ENCODE measurements at regions not wholly inside any gene's neighbourhood (a gene's known extent, or its start where the extent isn't known, plus 50 kb on each side); places are given as distances from the start of the nearest gene placed in this dataset.

DNA sequence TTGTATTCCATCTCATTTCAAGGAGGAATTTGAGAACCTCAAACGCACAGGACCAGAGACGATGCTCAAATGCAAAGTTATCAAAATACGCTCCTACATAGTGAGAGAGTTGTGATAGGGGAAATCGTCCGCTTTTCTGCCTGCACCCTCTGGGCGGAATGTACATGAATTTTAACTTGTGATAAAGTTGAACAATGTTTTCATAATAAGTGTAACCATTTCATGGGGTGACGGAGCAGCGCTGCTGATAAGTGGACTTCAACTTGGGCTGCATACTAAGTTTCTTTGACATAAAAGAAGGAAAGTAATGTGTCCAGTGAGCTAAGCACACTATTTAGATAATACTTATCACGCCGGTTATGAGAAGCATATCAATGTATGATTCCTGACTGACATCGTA, 497.5 kb upstream of the MGMT start:
- ChIA-PET POLR2A (no interaction called here), CTCF (no interaction called here), RAD21 (ENCODE audit: low non-redundant PET in 1 of 2, low total read pairs in 2 of 2, uncharacterized antibody in 2 of 2, unreplicated experiment in 2 of 2) (no interaction called here)
- no peaks in the 10 kb centered on the region for H3K9me2 ChIP-seq (ENCODE audit: insufficient read depth)
- H3K27me3 ChIP-seq (ENCODE audit: insufficient read depth, low read length): no peaks in the 10 kb centered on the region
- no peaks in the 10 kb centered on the region for H3K4me1 ChIP-seq (ENCODE audit: control insufficient read depth in 1 of 2, insufficient read depth in 2 of 2, low read length in 2 of 2)
- TF ChIP-seq SIN3A (IDR thresholded peaks at IDR 0.05; ENCODE audit: low read depth) (no peak), RAD21 (IDR thresholded peaks at IDR 0.05; ENCODE audit: low read depth) (no peak), SRF (IDR thresholded peaks at IDR 0.05; ENCODE audit: low read depth) (no peak), ELF1 (IDR thresholded peaks at IDR 0.05; ENCODE audit: borderline replicate concordance, low read depth) (no peak)
- no peak overlapping the region for H3K4me3 ChIP-seq (replicated peaks in 1 of 2; ENCODE audit: low read depth in 1 of 2, low read length in 2 of 2)
- no peaks in the 10 kb centered on the region for H4K20me1 ChIP-seq (ENCODE audit: insufficient read depth)
- BruUV-seq (replicated peaks): no TSS peak
- intact Hi-C loops (cut with micrococcal nuclease): no loop called here
- no peak overlapping the region for H3K9ac ChIP-seq (ENCODE audit: low read length)
- H3K79me2 ChIP-seq (ENCODE audit: insufficient read depth, low read length): no peaks in the 10 kb centered on the region
- no peaks in the 10 kb centered on the region for H3K36me3 ChIP-seq (ENCODE audit: control insufficient read depth in 1 of 2, insufficient read depth in 2 of 2, low read length in 2 of 2)
- H3K27ac ChIP-seq (ENCODE audit: low read depth, low read length): no peak overlapping the region
- DNase-seq (ENCODE audit: low read depth, low spot score) (no peak), ATAC-seq (no peak)
- no peak overlapping the region for H3K4me2 ChIP-seq (ENCODE audit: low read length)
- no peak overlapping the region for H2AFZ ChIP-seq (ENCODE audit: low read depth, low read length, poor library complexity, severe bottlenecking)
- H3K9me3 ChIP-seq (ENCODE audit: control insufficient read depth in 1 of 2, insufficient read depth in 1 of 2, low read depth in 1 of 2, low read length in 2 of 2): no peaks in the 10 kb centered on the region; a peak in 1 of 4 replicates

DNA sequence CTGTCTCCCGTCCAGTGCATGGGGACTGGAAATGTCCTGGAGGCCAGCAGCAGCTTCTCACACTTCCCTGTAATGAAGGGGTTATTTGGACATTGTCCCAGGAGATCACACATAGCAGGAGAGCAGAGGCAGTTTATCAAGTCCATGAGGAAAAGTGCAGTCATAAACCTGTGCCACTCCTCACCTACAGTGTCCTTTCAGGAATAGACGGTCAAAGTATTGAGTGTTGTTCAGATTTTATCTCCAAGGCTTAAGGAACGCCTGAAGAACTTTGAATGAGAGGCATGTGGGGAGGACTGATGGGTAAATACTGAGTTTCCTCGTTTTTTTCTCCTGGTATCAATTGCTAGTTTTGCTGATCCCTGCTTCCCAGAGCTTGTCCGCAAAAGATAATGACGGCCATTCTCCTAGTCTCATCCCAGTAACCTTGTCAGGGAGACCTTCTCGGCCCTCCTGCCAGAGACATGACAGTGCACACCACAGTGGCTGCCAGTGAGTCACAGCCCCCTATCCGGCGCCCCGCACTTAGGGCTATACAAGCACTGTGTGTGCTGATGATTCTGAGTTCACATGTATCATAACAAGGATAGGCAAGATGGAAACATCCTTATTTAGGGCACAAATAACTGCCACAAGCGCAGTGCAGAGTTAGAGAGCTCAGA, 495.5 kb upstream of the MGMT start:
- no peaks in the 10 kb centered on the region for H3K4me1 ChIP-seq (ENCODE audit: control insufficient read depth in 1 of 2, insufficient read depth in 2 of 2, low read length in 2 of 2)
- H3K9me3 ChIP-seq (ENCODE audit: control insufficient read depth in 1 of 2, insufficient read depth in 1 of 2, low read depth in 1 of 2, low read length in 2 of 2): no peaks in the 10 kb centered on the region; a peak in 1 of 4 replicates
- H3K4me3 ChIP-seq (replicated peaks in 1 of 2; ENCODE audit: low read depth in 1 of 2, low read length in 2 of 2): no peak overlapping the region
- ChIA-PET RAD21 (ENCODE audit: low non-redundant PET in 1 of 2, low total read pairs in 2 of 2, uncharacterized antibody in 2 of 2, unreplicated experiment in 2 of 2) (no interaction called here), CTCF (no interaction called here), POLR2A (no interaction called here)
- no peak overlapping the region for H3K27ac ChIP-seq (ENCODE audit: low read depth, low read length)
- DNase-seq (ENCODE audit: low read depth, low spot score): no peak
- no peaks in the 10 kb centered on the region for H3K27me3 ChIP-seq (ENCODE audit: insufficient read depth, low read length)
- H3K4me2 ChIP-seq (ENCODE audit: low read length): no peak overlapping the region
- no peaks in the 10 kb centered on the region for H4K20me1 ChIP-seq (ENCODE audit: insufficient read depth)
- no peaks in the 10 kb centered on the region for H3K79me2 ChIP-seq (ENCODE audit: insufficient read depth, low read length)
- no peaks in the 10 kb centered on the region for H3K36me3 ChIP-seq (ENCODE audit: control insufficient read depth in 1 of 2, insufficient read depth in 2 of 2, low read length in 2 of 2)
- BruUV-seq (replicated peaks): no TSS peak
- no peak overlapping the region for H2AFZ ChIP-seq (ENCODE audit: low read depth, low read length, poor library complexity, severe bottlenecking)
- no peak for ATAC-seq
- H3K9me2 ChIP-seq (ENCODE audit: insufficient read depth): no peaks in the 10 kb centered on the region
- intact Hi-C loops (cut with micrococcal nuclease): no loop called here
- no peak overlapping the region for H3K9ac ChIP-seq (ENCODE audit: low read length)
- TF ChIP-seq, protein P1, sequence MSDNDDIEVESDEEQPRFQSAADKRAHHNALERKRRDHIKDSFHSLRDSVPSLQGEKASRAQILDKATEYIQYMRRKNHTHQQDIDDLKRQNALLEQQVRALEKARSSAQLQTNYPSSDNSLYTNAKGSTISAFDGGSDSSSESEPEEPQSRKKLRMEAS (IDR thresholded peaks at IDR 0.05): no peak
- TF ChIP-seq YY1 (IDR thresholded peaks at IDR 0.05; ENCODE audit: extremely low read depth, insufficient replicate concordance, low read depth, low read length) (no peak), EGR1 (IDR thresholded peaks at IDR 0.05; ENCODE audit: low read depth) (no peak), CBX3 (IDR thresholded peaks at IDR 0.05; ENCODE audit: low read depth) (no peak), EZH2phosphoT487 (IDR thresholded peaks at IDR 0.05; ENCODE audit: borderline replicate concordance) (no peak), ZFX (IDR thresholded peaks at IDR 0.05) (no peak; the same call in 1 of the 2 replicates), SRF (IDR thresholded peaks at IDR 0.05; ENCODE audit: low read depth) (no peak), JUND (IDR thresholded peaks at IDR 0.05) (no peak), TCF7L2 (IDR thresholded peaks at IDR 0.05; ENCODE audit: borderline replicate concordance, extremely low read depth, insufficient read depth, insufficient read length) (no peak), ELF1 (IDR thresholded peaks at IDR 0.05; ENCODE audit: borderline replicate concordance, low read depth) (no peak), SP1 (IDR thresholded peaks at IDR 0.05; ENCODE audit: low read depth) (no peak)
- TF ChIP-seq, protein P2, sequence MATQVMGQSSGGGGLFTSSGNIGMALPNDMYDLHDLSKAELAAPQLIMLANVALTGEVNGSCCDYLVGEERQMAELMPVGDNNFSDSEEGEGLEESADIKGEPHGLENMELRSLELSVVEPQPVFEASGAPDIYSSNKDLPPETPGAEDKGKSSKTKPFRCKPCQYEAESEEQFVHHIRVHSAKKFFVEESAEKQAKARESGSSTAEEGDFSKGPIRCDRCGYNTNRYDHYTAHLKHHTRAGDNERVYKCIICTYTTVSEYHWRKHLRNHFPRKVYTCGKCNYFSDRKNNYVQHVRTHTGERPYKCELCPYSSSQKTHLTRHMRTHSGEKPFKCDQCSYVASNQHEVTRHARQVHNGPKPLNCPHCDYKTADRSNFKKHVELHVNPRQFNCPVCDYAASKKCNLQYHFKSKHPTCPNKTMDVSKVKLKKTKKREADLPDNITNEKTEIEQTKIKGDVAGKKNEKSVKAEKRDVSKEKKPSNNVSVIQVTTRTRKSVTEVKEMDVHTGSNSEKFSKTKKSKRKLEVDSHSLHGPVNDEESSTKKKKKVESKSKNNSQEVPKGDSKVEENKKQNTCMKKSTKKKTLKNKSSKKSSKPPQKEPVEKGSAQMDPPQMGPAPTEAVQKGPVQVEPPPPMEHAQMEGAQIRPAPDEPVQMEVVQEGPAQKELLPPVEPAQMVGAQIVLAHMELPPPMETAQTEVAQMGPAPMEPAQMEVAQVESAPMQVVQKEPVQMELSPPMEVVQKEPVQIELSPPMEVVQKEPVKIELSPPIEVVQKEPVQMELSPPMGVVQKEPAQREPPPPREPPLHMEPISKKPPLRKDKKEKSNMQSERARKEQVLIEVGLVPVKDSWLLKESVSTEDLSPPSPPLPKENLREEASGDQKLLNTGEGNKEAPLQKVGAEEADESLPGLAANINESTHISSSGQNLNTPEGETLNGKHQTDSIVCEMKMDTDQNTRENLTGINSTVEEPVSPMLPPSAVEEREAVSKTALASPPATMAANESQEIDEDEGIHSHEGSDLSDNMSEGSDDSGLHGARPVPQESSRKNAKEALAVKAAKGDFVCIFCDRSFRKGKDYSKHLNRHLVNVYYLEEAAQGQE (IDR thresholded peaks at IDR 0.05; ENCODE audit: low read depth): no peak
- TF ChIP-seq, protein P3, sequence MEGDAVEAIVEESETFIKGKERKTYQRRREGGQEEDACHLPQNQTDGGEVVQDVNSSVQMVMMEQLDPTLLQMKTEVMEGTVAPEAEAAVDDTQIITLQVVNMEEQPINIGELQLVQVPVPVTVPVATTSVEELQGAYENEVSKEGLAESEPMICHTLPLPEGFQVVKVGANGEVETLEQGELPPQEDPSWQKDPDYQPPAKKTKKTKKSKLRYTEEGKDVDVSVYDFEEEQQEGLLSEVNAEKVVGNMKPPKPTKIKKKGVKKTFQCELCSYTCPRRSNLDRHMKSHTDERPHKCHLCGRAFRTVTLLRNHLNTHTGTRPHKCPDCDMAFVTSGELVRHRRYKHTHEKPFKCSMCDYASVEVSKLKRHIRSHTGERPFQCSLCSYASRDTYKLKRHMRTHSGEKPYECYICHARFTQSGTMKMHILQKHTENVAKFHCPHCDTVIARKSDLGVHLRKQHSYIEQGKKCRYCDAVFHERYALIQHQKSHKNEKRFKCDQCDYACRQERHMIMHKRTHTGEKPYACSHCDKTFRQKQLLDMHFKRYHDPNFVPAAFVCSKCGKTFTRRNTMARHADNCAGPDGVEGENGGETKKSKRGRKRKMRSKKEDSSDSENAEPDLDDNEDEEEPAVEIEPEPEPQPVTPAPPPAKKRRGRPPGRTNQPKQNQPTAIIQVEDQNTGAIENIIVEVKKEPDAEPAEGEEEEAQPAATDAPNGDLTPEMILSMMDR (IDR thresholded peaks at IDR 0.05 in 2 of 3, conservative IDR thresholded peaks at IDR 0.05 in 1 of 3; ENCODE audit: borderline replicate concordance in 1 of 3, insufficient read depth in 1 of 3, low read depth in 2 of 3, low read length in 2 of 3): no peak
- TF ChIP-seq, protein P4, sequence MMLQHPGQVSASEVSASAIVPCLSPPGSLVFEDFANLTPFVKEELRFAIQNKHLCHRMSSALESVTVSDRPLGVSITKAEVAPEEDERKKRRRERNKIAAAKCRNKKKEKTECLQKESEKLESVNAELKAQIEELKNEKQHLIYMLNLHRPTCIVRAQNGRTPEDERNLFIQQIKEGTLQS (IDR thresholded peaks at IDR 0.05): no peak
